HG03469 (cell line): ENCODE measurements at regions not wholly inside any gene's neighbourhood (a gene's known extent, or its start where the extent isn't known, plus 50 kb on each side); places are given as distances from the start of the nearest gene placed in this dataset.
"Not testable (repeated sequence)": the region's sequence is repeated elsewhere in the genome, so short reads cannot be mapped to it uniquely, and the experiment has no call there.

Experiments used
- ATAC-seq: cut with Tn5 transposase; IDR thresholded peaks from one replicate; pipeline ENCODE4 v1.9.1; 2021; ENCODE audit warnings: mild to moderate bottlenecking, moderate library complexity, moderate number of reproducible peaks; ENCODE audit not compliant: unreplicated experiment

DNA sequence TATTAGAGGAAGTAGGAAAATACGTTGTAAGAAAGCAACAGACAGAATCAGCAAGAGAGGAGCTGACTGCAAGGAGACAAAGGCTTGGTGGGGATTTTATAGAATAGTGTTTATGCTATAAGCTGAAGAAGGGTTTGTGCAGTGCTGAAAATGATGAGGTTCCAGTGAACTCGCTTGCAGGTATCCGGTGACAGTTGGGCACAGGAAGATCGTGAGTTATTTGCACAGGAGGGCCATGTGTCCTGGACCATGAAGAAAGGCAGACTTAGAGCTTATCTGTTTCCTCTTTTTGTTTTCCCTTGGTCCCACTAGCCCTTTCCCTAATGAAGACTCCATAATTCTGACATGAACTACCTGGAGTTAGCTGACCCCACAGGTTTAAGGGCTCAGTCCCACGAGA, 61.4 kb downstream of the NXNL2 start:
- ATAC-seq: no peak

DNA sequence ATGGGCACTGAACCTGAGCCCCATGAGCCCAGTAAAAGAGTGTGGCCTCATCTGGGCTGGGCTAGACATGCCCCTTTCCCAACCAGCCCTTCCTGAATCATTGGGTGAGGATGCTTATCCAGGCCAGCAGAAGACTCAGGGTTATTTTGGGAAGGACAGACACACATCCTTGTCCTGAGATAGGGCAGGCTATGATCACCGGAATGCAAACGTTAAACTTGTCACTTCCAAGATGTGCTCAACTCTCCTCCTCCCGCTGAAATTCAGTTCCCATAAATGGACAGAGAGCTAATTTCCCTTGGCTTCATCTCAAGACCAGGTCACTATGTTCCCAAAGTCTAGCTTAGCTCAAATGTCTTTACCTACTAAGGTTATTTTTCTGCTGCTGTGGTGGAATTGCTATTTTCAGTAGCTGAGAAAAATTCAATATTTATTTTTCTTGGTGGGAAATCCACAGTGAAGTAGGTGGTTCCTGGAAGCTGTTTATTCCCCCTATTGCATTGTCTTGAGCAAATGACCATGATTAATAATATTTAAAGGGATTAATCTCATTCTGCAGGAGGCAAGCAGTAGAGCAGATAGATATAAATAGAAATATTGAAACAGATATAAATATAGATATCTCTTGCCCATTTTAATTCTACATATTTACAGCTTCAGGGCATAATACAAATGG, 70.0 kb downstream of the NXNL2 start:
- no peak for ATAC-seq

DNA sequence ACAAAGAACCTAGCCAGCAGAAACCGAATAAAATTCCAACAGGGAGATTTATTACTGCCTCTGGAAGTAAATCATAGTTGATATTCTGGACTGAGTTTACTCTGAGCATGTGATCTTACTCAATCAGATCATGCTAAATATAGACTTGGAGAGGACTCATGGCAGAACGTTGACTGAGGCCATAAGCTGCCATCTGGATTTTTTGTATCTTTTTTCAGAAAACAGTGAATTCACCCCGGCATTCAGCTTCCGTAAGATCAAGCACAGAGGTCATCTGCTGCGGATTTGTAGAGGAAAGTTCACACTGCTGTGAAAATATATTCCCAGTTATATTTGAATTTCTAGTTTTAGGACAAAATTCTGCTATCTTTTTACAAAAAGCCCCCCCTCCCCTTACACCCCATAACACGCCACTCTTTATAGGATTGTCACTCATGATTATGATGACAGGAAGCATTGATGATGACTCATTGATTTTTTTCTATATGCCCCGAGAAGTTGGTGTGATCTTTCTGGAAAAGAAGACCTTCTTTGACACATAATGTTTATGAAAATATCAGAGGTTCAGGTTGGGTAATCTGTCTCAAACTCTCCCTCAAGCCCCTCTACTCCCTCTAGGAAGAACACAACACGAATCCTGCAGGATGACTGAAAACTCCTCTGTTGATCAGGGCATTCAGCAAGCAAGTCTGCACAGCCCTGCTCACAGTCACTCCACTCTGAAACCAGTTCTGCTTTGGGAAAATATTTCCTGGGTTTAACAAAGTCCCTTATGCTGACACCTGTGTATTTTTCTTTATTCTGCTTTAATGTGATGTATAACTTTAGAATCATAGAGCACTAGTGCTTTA, 70.8 kb downstream of the NXNL2 start:
- ATAC-seq: no peak

DNA sequence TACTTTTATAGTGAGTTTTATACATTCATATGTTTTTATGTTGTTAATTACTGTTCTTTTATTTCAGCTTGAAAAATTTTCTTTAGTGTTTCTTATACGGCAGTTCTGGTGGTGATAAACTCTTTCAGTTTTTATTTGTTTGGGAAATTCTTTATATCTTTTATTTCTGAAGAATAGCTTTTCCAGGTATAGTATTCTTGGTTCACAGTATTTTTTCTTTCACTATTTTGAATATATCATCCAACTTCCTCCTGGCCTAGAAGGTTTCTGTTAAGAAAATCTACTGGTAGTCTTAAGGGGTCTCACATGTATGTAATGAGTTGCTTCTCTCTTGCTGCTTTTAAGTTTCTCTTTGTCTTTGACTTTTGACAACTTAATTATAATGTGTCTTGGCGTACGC, 79.4 kb downstream of the NXNL2 start:
- no peak for ATAC-seq

DNA sequence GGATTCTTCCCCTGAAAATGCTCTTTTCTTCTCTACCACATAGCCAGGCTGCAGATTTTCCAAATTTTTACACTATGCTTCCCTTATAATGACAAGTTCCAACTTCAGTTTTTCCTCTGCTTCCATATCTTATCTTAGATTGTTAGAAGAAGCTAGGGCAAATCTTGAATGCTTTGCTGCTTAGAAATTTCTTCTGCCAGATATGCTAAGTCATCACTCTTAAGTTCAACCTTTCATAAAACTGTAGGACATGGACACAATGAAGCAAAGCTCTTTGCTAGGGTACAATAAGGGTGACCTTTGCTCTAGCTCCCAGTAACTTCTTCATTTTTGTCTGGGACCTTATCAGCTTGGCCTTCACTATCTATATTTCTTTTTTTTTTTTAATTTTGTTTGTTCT, 88.7 kb downstream of the NXNL2 start:
- ATAC-seq: no peak

DNA sequence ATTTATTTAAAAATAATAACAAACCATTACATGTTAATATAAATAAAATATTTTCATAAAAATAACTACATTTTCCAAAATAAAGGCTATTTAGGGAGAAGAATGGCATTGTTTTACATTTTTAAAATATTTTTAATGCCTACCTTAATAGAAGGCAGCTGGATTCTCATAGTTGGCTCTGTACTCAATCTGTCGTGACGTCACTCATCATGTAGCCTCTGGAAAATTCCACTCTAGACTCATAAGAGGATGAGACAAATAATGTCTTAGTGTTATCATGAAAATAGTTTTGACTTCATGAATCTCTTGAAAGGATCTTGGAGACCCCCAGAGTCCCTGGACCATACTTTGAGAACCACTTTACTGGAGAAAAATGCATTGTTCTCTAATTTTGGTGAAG, 93.1 kb downstream of the NXNL2 start:
- no peak for ATAC-seq

DNA sequence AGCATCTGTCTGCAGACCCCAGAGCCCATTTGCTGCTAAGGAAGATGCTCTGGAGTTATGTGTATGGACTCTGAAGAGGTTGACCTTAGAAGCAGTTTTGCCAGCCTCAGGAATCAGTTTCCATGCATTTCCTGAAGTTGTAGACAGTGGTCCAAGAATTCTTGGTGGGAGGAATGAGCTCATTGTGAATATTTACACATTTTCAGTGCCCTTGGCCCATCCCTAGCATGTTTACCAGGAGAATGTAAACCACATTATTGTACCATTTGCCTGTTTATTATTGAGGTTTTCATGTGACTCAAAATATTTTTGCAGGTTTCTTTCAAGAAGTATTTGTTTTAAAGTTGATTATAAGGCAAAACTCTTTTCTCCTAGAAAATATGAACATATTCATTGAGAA, 93.8 kb downstream of the NXNL2 start:
- no peak for ATAC-seq

DNA sequence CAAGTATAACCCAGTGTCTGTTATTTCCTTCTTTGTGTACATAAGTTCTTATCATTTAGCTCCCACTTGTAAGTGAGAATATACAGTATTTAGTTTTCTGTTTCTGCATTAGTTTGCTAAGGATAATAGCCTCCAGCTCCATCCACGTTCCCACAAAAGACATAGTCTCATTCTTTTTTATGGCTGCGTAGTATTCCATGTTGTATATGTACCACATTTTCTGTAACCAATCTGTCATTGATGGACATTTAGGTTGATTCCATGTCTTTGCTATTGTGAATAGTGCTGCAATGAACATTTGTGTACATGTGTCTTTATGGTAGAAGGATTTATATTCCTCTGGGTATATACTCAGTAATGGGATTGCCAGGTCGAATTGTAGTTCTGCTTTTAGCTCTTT, 95.6 kb downstream of the NXNL2 start:
- ATAC-seq: not testable (repeated sequence)

DNA sequence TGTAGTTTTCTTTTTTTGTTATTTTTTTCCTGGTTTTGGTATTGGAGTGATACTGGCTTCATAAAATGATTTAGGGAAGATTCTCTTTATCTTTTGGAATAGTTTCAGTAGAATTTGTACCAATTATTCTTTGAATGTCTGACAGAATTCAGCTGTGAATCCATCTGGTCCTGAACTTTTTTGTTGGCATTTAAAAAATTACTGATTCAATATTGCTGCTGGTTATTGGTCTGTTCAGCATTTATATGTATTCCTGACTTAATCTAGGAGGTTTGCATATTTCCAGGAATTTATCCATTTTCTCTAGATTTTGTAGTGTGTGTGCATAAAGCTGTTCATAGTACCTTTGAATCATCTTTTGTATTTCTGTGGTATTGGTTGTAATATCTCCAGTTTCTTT, 100.2 kb downstream of the NXNL2 start:
- ATAC-seq: no peak

DNA sequence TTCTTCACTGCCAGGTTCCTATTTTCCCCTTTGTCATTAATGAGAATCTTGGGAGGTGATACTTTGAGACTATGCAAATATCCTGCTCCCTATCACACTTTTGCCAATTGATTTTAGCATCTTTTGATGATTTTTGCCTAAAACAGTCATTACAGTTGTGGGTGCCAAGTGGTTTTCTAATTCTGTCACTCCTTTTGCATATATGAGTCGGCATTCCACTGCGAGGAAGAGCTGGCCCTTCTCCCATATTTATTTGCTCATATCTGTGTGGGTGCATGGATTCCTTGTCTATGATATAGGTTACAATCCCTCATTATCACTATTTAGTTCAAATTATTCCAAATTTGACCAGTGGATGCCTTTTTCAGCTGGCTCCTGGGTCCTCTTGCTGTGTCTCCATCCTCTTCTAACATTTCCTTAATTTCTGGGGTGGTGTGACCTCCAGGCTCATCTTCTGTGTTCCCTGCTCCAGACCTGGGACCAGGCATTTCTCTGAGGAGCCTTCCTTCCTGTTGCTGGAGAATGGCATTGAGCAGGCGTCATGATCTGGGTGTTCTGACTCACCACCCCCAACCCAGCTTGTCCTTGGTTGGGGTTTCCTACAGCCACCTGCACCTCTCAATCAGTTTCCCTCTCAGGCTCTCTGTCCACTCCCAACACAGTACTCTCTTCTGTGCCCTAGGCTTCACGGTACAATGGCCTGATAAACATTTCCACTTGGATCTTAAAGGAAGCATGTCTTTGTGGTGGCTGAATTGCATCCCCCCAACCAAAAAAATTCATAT, 106.7 kb downstream of the NXNL2 start:
- ATAC-seq: no peak

DNA sequence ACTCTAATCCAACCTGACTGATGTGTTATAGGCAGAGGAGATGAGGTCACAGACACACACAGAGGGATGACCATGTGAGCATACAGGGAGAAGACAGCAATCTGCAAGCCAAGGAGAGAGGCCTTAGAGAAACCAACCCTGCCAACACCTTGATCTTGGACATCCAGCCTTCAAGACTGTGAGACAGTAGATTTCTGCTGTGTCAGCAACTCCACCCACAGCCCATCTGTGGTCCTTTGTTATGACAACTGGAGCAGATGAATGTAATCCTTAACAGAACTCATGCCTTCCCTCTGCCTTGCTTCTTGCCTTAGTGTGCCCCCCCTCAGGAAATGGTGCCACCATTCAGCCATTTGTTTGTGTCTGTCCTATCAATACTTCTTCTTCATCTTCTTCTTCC, 107.4 kb downstream of the NXNL2 start:
- ATAC-seq: no peak

DNA sequence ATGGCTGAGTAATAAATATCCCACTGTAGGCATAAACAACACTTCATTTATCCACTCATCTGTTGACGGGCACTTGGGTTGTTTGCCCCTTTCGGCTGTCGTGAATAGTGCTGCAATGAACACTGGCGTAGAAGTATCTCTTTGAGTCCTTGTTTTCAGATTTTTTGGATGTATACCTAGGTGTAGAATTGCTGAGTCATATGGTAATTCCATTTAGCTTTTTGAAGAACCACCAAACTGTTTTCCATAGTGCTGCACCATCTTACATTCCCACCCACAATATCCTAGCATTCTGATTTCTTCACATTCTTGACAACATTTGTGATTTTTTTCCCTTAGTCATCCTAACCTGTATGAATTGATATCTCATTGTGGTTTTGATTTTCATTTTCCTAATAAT, 109.0 kb downstream of the NXNL2 start:
- ATAC-seq: no peak

DNA sequence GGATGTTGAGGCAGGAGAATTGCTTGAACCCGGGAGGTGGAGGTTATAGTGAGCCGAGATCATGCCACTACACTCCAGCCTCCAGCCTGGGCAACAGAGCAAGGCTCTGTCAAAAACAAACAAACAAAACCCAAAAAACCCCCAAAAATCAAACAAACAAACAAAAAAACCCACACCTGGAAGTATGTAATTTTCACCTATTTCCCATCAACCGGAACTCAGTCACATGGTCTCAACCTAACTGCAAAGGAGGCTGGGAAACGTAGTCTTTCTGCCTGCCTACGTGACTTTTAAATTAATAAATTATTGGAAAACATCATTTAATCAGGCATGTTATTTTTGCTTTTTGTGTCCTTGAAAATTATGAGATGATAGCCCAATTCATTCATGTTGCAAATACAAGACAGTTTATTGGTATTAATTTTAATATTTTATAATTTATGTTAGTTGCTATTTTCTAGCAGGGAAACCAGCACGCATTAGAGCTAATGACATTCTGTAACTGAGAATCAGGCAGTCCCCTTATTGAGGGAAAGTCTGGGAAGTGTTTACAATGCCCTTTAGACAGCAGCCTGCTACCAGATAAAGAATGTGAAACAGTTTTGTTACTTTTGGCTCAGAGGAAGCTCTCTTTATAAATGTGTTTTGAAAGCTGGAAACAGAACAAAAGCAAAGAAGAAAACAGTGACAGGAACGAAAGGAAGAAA, 110.3 kb downstream of the NXNL2 start:
- no peak for ATAC-seq

DNA sequence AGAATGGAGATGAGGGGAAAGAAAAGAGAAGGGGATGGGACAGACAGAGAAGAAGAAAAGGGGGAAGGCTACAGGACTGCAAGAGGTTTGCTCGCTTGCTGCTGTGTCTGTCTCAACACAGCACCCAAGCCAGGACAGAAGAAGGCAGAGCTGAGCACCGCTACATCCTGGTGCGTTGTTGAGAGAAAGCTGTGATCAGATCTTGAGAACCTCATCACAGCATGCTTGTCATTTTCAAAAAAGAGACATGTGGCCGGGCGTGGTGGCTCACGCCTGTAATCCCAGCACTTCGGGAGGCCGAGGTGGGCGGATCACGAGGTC, 110.9 kb downstream of the NXNL2 start:
- no peak for ATAC-seq

DNA sequence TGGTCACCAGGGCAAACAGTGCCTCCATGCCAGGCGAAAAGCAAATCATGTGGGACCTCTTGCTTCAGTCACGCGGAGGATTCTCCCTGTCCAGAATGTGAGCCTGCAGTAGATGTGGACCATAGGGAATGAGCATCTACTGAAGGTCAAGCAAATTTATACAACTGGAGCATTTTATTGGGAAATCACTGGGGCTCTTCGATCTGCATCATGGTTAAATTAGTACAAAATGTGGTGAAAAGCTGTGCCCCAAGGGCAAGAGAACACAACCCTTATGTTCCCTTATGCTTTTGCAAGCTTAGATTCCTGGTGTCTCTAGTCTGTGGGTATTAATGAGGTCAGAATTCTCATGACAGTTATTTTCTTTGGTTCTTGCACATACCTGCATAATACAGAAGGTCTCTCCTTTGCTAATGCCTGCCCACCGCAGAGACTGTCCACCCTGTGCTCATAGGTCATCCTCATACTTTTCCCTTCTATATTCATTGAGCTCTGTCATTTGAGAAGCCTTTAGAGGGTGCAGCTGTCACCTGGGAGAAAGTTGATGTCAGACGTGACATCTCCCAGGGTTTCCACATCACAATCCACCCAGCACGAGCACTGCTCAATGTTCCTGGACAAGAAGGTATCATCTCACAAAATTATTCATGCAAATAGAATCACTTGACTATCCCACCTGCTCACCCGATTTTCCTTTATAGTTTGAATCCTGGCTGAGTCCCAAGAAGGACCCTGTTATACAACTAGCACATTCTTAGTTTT, 111.7 kb downstream of the NXNL2 start:
- ATAC-seq: no peak

DNA sequence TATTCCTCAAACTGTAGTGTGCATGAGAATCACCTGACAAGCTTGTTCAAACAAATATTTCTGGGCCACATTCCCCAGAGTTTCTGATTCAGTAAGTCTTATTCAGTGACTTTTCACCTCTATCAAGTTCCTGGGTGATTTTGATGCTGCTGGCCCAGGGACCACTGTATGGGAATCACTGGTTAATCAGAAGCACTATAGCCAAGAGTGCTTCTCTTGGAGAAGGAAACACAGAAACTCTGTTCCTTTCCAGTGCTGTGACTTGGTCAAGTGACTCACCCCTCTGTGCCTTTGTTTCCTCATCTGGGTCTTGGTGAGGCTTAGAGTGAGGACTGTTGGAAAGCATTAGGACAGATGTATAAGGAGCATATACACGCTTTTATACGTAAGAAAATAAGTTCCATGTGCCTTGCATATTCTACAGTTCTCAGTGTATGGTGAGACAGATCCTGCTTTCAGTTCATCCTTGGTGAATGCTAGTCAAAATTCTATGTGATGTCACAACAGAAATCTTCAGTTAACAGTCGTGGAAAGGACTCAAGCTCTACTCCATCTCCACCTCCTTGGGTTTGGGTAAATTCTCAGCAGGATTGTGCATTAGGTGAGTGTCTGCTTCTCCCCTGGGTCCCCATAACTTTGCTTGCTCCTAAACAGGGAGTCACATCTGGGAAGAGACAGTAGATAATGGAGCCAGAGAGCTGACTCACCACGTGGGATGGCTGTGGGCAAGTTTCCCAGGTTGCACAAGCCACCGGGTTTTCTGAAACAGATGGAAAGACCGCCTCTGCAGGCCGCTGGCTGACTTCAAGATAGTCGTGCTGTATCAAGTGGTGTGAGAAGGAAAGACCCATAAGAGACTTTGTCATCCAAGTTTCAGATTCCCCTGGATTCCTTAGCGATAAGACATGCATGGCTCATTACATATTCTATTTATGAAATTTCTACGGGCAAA, 117.0 kb downstream of the NXNL2 start:
- no peak for ATAC-seq

DNA sequence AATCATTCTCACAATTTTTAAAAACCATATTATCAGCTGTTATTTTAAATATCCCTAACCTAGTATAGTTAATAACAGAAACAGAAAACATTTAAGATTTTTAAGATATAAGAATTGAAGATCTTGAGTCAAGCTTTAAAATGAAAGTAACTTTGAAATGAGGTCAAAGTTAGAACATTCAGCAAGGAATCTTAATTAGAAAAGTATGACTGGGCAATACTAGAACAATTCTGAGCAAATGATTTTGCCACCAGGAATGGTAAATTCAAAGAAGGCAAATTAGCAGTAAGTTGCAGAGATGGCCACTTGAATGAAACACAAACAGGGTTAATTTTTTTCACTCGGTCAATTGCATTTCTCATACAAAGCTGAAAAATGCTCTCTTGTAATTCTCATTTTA, 117.9 kb downstream of the NXNL2 start:
- no peak for ATAC-seq

DNA sequence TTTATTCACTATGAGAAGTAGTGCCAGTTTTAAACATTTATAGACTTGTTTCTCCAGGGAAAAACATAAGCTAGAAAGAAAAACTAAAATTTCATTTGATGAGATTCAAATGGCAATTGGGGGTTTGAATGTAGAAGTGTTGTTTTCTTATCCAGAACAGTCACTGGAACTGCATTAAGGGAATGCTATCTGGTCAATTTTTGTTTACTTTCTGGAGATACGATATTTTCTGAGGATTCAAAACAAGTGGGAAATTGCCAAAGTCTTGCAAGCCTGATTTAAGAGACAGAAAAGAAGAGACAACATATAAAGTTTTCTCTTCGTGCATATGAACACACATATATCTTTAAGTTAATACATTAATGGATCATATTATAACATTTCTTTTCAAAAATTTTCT, 118.4 kb downstream of the NXNL2 start:
- no peak for ATAC-seq

DNA sequence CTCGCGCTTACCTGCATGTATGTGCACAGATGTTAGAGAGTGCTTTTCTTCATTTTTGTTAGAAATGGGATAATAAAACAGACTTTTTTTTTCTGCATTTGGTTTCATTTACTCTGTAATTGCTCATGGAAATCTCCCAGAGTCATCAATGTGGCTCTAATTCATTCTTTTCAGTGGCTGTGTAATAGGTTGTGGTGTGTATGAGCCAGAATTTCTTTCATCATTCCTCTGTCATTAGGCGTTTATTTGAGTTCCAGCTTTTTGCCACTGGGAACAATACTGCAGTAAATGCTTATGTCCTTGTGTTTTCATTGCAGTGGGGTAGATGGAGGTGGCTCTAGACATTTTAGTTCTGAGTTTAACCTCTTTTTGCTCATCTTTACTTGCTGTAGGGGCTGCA, 118.9 kb downstream of the NXNL2 start:
- no peak for ATAC-seq
